ENCODE measurements at regions not wholly inside any gene's neighbourhood (a gene's known extent, or its start where the extent isn't known, plus 50 kb on each side); places are given as distances from the start of the nearest gene placed in this dataset.

DNA sequence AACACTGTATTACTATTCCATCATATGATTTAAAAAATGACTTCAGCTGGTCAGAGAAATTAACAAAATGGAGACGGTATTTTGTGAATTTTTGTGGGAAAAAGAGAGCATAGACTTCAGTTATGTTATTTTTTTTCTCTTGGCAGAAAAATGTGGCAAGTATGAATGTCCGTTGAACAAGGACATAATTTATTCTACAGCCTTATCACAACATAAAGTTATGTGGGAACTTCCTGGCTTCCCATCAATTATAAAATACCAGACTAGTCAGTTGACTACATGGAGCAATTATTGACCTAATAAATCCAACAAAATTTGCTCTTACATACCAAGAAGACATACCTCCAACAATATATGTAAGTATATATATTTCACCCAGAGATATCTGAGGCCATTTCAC, 88.6 kb upstream of the PPP1R3A start:
- Histone ChIP-seq H3K9me3 (ENCODE audit: low read length) (peaks cover 5% of the 10 kb centered on the region; the same call in 1 of the 2 replicates), H3K36me3 (replicated peaks in 1 of 2; ENCODE audit: control insufficient read depth in 1 of 2, insufficient read depth in 2 of 2, low read length in 2 of 2) (no peaks in the 10 kb centered on the region), H3K4me2 (ENCODE audit: low read depth, low read length) (no peak overlapping the region), H3K79me2 (ENCODE audit: insufficient read depth, low read length) (no peaks in the 10 kb centered on the region), H3K27ac (ENCODE audit: extremely low read length, insufficient read depth, low read length) (no peak overlapping the region), H3K4me3 (replicated peaks in 1 of 3; ENCODE audit: insufficient read depth in 1 of 3, low read depth in 2 of 3, low read length in 3 of 3) (no peak overlapping the region), H3K4me1 (ENCODE audit: insufficient read depth, low read length) (no peaks in the 10 kb centered on the region), H3K27me3 (ENCODE audit: control insufficient read depth in 1 of 2, insufficient read depth in 2 of 2, low read length in 2 of 2) (no peaks in the 10 kb centered on the region), H3K9ac (ENCODE audit: insufficient read depth, low read depth, low read length) (no peak overlapping the region), H2AFZ (ENCODE audit: low read length) (no peak overlapping the region), H4K20me1 (ENCODE audit: insufficient read depth, low read length) (no peaks in the 10 kb centered on the region)
- POLR2A ChIA-PET = no interaction called here
- CTCF ChIA-PET (ENCODE audit: low intra/inter-chr PET ratio, low total read pairs) = no interaction called here
- no TSS peak for BruUV-seq (replicated peaks)
- intact Hi-C loops (cut with micrococcal nuclease; ENCODE audit: unreplicated experiment) = no loop called here
- TF ChIP-seq ZNF644 (CRISPR knock-in tag; IDR thresholded peaks at IDR 0.05; ENCODE audit: low read depth) = no peak
- TF ChIP-seq ZNF678 (CRISPR knock-in tag; IDR thresholded peaks at IDR 0.05) = no peak
- no peak for TF ChIP-seq ZNF367 (CRISPR knock-in tag; IDR thresholded peaks at IDR 0.05; ENCODE audit: borderline replicate concordance)
- TF ChIP-seq, protein P1, sequence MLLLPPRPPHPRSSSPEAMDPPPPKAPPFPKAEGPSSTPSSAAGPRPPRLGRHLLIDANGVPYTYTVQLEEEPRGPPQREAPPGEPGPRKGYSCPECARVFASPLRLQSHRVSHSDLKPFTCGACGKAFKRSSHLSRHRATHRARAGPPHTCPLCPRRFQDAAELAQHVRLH (CRISPR knock-in tag; IDR thresholded peaks at IDR 0.05; ENCODE audit: borderline replicate concordance, low read depth) = no peak
- TF ChIP-seq, protein P2, sequence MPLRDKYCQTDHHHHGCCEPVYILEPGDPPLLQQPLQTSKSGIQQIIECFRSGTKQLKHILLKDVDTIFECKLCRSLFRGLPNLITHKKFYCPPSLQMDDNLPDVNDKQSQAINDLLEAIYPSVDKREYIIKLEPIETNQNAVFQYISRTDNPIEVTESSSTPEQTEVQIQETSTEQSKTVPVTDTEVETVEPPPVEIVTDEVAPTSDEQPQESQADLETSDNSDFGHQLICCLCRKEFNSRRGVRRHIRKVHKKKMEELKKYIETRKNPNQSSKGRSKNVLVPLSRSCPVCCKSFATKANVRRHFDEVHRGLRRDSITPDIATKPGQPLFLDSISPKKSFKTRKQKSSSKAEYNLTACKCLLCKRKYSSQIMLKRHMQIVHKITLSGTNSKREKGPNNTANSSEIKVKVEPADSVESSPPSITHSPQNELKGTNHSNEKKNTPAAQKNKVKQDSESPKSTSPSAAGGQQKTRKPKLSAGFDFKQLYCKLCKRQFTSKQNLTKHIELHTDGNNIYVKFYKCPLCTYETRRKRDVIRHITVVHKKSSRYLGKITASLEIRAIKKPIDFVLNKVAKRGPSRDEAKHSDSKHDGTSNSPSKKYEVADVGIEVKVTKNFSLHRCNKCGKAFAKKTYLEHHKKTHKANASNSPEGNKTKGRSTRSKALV (CRISPR knock-in tag; IDR thresholded peaks at IDR 0.05) = no peak
- no peak for TF ChIP-seq HNRNPH1 (optimal IDR thresholded peaks at IDR 0.05; ENCODE audit: low read depth, low read length)
- TF ChIP-seq ZSCAN25 (CRISPR knock-in tag; IDR thresholded peaks at IDR 0.05) = no peak
- no peak for TF ChIP-seq ZNF512B (CRISPR knock-in tag; IDR thresholded peaks at IDR 0.05; ENCODE audit: borderline replicate concordance)
- TF ChIP-seq CBX5 (CRISPR knock-in tag; IDR thresholded peaks at IDR 0.05; ENCODE audit: borderline replicate concordance) = no peak
- TF ChIP-seq ZNF770 (CRISPR knock-in tag; IDR thresholded peaks at IDR 0.05) = no peak
- no peak for TF ChIP-seq PLSCR1 (CRISPR knock-in tag; IDR thresholded peaks at IDR 0.05; ENCODE audit: borderline replicate concordance)
- ATAC-seq (no peak), FAIRE-seq (no peak), DNase-seq (ENCODE audit: low spot score) (no peak)
- WGBS (ENCODE audit: low lambda C conversion rate) = 5% methylated on average over 2 of the region's 2 CpGs
- in situ Hi-C loops (cut with HindIII; ENCODE audit: extremely low pct_ligation_motif_present, low pct_unique_long_range_greater_than_20kb) = no loop called here
